A549 (cell line): ENCODE measurements at regions not wholly inside any gene's neighbourhood (a gene's known extent, or its start where the extent isn't known, plus 50 kb on each side); places are given as distances from the start of the nearest gene placed in this dataset.

ENCODE experiments used
- CEBPB ChIP-seq, 2 experiments: fragments of >200 bp in 1 of 2; sonication (Bioruptor Twin) in 1 of 2; formaldehyde crosslinking in 1 of 2; IDR thresholded peaks; 2 replicates each; pipeline ENCODE4 v1.6.1; 2012 to 2016
- CTCF ChIP-seq: fragments of >200 bp; sonication (Bioruptor Twin); formaldehyde crosslinking; IDR thresholded peaks from 3 replicates; pipeline ENCODE4 v1.5.1; 2016
- HDAC2 ChIP-seq: fragments of 200-600 bp; sonication (generic); IDR thresholded peaks from 2 replicates; pipeline ENCODE4 v1.6.1; 2016
- JUNB ChIP-seq: fragments of >200 bp; sonication (Bioruptor Twin); formaldehyde crosslinking; IDR thresholded peaks from 2 replicates; pipeline ENCODE4 v1.6.1; 2016
- KDM5A ChIP-seq: fragments of 200-600 bp; sonication (generic); IDR thresholded peaks from 2 replicates; pipeline ENCODE4 v1.6.1; 2016; ENCODE audit warnings: antibody characterized with exemption, mild to moderate bottlenecking
- POLR2A ChIP-seq: IDR thresholded peaks from 2 replicates; pipeline ENCODE4 v1.6.1; 2012; ENCODE audit warnings: mild to moderate bottlenecking, low read length
- RAD21 ChIP-seq, 2 experiments: fragments of >200 bp in 1 of 2; sonication (Bioruptor Twin) in 1 of 2; formaldehyde crosslinking in 1 of 2; IDR thresholded peaks in 1 of 2; conservative IDR thresholded peaks in 1 of 2; 2 replicates in 1 of 2; 3 replicates in 1 of 2; pipeline ENCODE4 v1.6.1; 2012 to 2018; ENCODE audit warnings: inconsistent platforms in 1 of 2
- REST ChIP-seq: fragments of 200-600 bp; sonication (generic); IDR thresholded peaks from 2 replicates; pipeline ENCODE4 v1.6.1; 2016; ENCODE audit warnings: antibody characterized with exemption, mild to moderate bottlenecking, moderate library complexity
- USF2 ChIP-seq: fragments of 450-650 bp; IDR thresholded peaks from 2 replicates; pipeline ENCODE4 v1.6.1; 2014; ENCODE audit warnings: antibody characterized with exemption

GRCh38 chr5:101505891-101506570 lies 602.9 kb upstream of the ST8SIA4 start:
- no peak for TF ChIP-seq RAD21 (conservative IDR thresholded peaks at IDR 0.05 in 1 of 2, IDR thresholded peaks at IDR 0.05 in 1 of 2)
- TF ChIP-seq REST = no peak
- no peak for TF ChIP-seq CEBPB (IDR thresholded peaks at IDR 0.05)
- no peak for TF ChIP-seq USF2
- no peak for TF ChIP-seq CTCF
- TF ChIP-seq HDAC2 = no peak
- no peak for TF ChIP-seq JUNB
- TF ChIP-seq KDM5A = no peak
- no peak for TF ChIP-seq POLR2A
